ENCODE measurements at regions not wholly inside any gene's neighbourhood (a gene's known extent, or its start where the extent isn't known, plus 50 kb on each side); places are given as distances from the start of the nearest gene placed in this dataset.

DNA sequence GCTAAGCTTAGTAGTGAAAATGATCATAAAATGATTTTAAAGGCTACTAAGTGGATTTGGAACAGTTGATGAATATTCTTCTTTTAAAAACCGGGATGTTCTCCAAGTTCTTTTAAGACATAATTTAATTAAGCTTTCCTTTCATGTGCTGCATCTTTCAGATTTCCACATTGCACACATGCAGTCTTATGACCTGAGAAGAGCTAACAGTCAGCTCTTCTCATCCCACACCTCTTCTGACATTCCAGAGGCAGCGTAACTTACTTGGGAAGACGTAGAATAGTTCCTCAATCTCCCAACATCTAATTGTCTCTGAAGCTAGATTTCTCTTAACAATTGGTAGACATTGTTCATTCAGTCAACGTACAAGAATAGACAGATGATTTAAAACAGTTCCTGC, 181.8 kb downstream of the SP3 start:
- DNase-seq, result no peak

DNA sequence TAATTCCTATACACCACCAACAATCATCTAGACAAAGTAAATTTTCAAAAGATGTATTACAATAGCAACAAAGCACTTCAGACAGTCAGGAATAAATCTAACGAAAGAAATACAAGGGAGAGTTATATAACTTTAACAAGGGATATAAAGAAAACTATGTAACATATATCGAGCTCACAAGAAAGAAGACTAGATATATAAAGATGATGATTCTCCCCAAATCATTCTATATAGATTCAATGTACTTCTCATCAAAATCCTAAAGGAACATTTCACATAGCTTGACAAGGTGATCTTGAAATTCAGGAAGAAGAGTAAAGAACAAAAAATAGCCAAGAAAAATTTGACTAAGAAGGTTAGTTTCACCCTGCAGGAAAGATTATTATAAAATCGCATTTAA, 179.4 kb downstream of the SP3 start:
- no peak for DNase-seq

DNA sequence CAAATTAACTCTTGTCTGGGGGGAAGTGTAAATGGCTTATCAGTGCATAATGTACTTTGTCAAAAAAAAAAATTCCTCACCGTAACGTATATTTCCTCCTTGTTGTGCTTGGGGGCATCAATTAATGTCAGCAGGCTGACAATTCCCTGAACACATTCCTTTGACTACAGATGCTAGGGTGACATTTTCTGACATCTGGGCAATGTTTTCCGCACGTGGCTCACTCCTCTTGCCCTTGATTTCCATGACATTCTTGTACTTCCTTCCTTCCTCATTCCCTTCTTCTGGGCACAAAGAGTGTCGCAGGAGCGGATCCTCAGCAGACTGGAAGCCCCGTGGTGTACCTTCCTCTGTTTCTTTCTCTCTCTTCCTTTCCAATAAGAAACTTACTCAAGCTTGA, 173.7 kb downstream of the SP3 start:
- DNase-seq, result no peak

DNA sequence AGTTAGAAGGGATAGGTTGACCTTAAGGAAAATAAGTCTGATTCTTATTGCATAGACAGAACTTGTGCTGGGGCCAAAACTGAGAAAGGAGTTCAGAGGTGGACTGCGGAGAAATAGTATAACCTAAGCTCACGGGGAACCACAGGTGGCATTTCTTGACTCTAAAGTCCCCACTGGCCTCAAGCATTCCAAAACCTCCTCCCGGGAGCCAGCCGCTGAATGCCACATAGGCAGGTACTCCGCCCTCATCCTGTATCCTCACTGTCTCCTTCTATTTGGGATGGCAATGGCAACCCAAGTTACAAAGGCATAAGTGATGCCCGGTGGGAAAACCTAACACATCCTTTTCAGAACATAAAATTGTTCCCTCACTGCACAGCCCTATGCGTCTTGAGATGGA, 173.0 kb downstream of the SP3 start:
- no peak for DNase-seq

DNA sequence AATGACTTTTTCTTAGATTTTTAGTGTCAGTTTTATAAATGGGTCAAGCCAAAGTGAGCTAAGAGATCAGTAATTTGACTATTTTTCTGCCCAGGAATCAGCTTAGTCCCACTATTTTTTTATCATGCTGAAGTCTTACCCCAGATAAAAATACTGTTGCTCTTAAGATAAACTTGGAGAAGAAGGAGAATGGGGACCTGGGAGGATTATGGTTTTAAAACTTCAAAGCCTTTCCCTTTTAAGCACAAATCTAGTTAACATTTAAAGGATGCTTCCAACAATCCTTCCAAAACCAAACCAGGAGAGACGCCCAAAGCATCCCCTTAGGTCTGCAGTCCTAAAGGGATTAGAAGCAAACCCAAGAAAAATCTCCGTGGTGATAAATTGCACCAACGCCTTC, 172.4 kb downstream of the SP3 start:
- no peak for DNase-seq

DNA sequence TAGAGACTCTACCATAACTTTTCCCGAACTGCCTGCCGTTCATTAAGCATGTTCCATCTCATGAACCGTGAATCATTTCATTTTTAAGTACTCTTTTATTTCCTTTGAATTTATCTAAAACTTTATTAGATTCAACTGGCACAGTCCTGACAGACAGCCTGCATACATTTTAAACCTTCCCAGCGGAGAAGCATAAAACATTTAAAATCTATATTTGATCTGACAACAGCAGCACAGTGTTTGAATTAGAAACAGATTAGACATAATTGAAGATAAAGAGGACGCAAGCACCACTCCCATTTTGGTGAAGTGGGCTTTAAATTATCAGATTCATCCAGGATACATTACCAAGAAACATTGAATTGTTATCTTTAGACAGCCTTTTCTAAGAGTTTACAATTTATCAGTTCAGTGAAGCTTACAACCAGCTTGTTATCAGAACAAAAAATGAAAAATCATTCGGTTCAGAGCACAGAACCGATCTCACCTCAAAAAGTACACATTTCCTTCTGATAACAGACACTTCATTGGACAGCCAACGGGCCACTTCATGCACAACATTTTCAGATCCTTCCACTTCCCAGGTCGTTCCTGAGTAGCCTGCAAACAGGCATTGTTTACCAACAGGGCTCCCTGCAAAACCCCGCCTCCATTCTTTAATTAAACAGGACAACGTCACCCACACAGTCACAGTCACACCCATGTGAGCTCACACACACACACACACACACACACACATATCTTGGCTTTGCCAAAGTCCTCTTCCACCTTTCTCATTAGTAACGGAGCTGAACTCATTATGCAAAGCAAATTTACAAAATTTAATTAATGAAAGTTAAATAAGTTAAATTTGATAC, 171.2 kb downstream of the SP3 start:
- no peak for DNase-seq

DNA sequence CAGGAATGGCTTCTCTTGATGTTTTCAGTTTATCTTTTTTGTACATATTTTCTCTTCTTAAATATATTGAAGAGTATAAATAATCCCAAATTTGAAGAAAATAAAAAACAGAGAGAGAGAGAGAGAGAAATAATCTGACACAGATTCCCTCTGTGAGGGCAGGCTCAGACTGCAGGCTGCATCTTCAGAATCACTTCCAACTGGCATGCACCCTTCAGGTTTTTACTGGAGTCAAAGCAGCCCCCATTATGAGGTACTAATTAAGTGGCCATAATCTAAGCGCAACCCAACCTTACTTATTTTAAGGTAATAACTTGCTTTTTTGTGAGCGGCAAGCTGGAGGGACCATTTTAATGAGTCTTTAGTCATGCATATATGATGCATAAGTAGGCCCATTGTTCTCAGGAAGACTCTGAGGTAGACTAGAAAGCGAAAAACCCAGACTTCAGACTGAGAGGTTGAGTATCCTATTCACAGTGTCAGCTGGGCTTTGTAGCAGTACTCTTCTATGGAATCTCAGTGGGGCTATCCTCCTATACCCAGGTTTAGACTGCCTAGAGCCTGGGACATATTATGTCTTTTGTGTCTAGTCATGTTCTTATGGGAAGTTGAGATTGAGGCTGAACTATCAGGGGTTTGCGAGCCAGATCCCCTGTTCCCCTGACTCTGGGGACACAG, 167.4 kb downstream of the SP3 start:
- no peak for DNase-seq

DNA sequence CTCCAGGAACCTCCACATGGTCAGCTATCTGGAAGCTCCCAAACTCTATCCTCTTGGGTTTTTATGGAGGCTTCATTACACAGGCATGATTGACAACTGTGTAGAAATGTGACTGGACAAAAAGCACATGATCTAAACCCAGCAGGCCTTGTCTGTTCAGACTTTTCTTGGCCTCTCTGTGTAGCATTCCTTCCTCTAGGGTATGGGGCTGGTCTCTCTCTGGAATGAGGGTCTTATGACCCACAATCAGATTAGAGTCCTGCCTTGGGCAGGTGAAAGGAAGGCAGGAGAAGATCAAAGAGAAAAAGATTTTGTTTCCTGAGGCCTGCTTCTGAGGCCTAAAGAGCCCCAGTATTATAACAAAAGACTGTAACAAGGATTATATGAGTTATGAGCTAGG, 162.7 kb downstream of the SP3 start:
- no peak for DNase-seq

DNA sequence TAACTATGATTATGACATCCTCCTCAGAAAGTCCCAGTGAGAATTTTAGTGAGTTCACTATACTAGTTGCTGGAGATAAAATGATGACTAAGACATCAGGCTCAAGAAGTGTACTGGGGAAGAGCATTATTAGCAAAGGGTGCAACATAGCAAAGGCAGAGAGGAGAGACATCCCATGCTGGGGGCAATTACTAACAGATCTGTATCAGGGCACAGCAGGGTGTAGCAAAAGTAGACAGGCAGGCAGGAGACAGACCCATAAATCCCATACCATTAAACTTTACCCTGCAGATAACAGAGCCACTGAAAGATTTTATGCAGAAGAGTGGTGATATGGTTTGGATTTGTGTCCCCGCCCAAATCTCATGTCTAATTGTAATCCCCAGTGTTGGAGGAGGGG, 161.7 kb downstream of the SP3 start:
- no peak for DNase-seq

DNA sequence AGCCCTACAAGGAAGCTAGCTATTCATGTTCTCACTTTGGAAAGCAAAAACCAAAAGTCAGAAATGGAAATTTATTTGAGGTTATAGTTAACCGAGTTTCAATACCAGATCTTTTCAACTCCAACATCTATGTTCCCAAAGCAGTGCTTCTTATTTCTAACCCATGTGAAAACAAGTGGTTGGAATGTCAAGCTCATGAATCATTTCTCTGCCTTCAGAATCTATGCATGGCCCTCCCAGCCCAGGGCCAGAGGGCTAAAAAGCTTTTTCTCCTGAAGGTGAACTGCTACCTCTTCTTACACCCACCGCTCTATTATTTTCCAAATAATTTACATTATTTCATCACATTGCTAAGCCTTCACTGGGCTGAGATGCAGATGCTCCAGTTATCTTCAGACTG, 158.4 kb downstream of the SP3 start:
- DNase-seq, result no peak

DNA sequence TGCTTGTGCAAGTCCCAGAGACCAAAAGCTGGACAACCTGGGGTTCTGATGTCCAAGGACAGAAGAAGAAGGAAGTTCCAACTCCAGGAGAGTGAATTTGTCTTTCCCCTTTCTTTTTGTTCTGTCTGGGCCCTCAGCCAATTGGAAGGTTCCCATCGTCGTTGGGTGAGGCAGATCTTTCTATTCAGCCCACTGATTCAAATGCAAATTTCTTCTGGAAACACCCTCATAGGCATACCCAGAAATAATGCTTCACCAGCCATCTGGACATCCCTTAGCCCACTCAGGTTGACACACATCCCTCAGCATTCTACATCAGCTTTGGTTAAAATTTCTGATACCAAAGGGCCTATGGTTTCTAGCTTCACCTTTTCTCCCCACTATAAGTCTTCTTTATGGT, 156.5 kb downstream of the SP3 start:
- no peak for DNase-seq

DNA sequence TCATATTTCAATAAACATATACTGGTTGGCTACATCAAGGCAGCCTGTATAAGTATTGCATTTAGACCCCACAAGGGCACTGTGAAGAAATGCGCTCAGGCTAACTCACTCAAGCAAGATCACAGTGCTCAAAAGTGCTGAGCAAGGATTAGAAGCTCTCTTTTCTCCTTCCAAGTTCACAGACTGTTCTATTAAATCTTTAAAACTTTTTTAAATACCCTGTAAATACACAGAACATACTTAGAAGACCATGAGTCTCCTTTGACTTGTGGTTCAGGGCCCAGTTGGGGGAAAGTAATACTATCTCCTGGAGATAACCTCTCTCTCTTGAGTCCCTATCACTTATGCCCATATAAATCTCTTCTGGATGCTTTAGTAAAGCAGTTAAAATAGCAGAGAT, 152.9 kb downstream of the SP3 start:
- no peak for DNase-seq

DNA sequence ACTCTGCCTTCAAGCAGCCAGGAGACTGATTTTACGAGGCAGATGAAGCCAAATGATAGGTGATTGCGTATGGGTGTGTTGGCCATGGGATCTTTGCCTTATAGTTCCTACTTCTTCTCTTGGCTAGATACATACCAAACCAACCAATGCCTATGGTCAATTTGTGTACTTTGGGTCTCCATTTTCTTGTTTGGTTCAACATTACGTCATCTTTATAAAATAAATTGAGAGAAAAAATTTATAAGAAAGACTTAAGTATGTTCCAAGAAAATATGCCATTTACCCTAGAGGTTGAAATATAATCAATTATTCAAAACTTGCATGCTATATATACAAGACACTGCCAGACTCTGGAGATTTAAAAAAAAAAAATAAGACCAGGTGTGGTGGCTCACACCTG, 150.9 kb downstream of the SP3 start:
- DNase-seq, result no peak

DNA sequence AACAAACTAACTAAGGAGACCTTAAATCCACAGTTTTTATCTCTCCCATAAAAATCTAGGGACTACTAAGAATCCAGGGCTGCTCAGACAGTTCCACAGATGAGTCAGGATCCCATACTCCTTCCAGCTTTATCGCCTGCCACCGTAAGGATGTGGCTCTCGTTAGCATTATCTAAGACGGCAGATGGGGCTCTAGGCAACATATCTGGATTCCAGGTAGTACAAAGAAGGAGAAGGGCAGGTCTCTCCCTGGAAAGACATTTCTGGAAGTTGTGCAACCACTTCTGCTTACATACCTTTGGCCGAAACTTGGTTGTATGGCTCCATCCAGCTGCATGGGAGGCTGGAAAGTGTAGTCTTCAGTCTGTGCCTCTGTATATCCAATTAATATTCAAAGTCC, 149.4 kb downstream of the SP3 start:
- no peak for DNase-seq

DNA sequence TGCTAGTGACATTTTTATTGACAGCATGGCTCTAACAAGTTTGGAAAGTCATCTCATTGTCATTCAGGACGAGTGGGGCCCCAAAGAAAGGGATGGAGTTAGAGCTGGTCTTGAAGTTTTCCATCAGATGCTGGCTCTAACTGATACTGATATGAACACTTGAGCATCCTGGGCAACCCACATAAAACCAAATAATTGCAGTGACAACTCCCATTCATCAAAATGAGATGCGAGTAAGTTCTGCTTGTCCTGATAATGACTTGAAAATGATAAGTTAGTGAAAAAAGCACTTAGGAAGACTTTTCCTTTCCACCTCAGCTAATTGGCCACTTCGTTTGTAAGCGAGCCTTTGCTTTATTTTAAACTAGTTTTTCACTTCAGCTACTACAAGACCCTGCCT, 147.6 kb downstream of the SP3 start:
- no peak for DNase-seq

DNA sequence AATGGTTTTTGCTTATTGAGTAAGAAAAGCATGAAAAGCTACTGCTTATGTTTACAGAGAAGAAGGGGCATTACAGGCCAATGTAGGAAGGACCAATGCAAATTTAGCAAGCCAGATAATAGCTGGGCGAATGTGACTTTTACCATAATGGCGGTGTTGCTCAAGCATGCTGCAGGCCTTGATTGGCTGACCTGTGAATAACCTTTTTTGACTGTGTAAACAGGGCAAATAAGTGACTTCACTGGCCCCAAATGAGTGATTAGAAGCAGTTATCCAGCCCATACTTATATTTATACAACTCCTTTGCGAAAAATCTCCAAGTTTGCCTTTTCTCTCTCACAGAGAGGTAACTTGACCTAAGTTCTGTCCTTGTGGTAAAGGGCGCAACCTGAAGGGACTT, 146.9 kb downstream of the SP3 start:
- no peak for DNase-seq

DNA sequence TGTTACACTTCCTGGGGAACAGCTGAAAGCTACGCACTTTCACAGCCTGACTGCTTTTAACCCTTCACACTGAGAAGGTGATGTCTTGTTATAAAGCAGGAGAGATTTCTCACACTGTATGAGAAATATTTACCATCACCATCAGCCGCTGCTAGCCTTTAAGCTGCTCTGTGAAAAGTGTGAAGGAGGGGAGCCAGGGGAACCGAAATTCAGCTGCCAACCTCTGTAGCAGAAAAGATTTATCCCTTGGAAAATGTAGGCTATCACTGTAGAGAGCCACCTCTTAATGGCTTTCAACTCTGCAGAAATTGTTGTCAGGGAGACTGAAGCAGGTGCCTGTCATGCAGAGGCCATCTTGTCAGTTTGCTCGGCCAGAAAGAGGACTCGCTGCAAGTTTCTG, 145.3 kb downstream of the SP3 start:
- DNase-seq, result no peak

DNA sequence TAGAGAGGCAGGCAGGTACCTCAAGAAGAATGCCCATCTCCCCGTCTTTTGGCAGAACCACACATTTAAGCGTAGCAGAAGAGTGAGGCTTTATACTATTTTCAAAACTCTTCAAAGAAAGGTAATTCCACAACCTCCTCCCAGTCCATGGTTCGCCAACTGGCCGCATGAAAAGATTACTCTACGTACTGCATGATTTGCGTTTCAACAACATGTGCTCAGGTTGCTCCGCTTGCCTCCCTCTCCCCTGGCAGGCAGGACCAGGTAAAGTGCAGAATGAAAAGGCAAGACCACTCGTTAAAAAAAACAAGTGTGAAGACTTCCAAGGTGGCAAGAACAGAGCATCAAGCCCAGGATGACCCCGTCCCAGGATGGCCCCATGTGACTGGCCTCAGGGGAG, 143.7 kb downstream of the SP3 start:
- no peak for DNase-seq

DNA sequence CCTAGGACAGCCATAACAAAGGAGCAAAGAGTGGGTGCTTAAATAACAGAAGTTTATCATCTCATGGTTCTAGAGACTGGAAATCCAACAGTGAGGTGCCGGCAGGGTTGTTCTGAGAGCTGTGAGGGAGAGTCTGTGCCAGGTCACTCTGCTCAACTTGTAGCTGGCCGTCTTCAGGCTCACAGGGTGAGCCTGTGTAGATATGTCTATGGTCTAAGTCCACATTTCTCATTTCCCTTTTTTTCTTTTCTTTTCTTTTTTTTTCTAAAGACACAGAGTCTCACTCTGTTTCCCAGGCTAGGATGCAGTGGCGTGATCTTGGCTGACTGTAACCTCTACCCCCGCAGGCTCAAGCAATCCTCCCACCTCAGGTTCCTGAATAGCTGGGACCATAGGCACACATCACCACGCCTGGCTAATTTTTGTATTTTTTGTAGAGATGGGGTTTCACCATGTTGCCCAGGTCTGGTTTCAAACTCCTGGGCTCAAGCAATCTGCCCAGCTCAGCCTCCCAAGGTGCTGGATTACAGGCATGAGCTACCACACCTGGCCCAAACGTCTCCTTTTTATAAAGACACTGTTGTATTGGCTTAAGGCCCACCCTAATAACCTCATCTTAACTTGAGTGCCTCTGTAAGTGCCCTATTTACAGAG, 142.2 kb downstream of the SP3 start:
- no peak for DNase-seq

DNA sequence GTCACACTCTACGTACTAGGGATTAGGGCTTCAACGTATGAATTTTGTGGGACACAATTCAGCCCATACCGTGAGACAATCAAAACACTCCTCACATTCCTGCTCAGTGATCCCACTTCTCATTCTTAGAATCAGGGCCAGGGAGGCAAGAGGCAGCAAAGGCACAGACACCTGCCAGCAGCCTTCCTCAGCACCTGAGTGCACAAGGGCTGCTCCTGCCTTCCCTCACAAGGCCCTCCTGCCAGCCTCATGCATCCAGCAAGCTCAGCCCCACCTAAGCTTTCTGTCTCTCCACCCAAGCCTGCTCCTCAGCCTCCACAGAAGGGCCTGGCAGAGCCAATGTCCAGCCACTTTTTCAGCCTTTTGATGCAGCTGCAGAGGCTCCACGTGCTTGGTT, 141.6 kb downstream of the SP3 start:
- no peak for DNase-seq

DNA sequence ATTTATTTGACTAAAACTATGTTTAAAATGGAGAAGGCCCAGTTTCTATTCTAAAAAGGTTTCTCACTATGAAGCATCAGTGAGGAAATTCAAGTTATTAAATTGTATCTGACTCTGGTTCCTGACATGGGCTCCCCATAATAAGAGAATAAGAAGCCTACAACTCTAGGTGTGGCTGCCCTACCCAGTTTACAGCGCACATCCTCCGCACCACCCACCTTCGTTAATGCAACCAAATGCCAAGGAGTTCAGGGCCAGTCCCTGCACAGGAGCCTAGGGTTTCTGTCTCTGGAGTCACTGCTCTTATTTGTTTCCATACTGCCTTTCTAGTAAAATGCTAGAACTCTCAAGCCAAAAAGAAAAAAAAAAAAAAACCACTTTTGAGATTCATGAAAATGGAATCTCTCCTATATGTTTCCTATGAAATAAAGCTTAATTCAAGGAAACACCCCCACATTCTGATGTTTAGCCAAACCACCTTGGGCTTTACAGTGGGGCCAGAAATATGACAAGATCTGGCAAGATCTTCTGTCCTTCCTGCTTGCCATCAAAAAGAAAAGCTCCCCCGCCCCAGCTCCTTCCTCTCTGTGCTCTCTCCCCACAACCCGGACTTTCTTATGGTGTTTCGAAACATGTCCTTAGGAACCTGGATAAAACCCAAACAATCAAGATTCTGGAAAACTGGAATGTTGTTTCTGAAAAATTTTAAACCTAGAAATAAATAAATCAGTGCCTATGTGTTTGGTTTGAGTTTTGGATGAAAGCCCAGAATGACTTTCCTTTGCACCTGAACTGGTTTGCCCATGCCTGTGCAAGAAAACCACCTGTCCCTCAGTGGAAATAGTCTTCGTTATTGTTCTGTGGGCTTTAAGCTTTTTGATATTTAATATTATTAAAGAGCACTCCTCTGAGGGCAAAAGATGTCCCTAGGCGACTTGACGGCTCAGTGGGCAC, 136.7 kb downstream of the SP3 start:
- DNase-seq, result no peak

DNA sequence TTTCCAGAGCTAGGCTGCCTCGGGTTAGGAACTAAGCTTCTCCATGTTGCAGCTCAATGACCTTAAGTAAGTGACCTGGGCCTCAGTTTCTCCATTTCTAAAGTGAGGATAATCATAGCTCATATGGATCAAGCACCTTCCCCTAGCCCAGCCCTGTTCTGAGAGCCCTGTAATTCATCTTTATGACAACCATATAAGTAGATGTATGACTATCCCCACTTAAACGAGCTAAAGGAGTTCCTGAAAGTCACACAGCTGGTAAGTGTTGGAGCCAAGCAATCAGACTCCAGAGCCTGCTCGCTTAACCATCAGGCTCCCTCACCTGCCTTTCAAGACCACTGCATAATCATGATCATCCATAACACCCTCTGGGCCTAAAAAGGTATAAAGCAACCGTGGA, 135.4 kb downstream of the SP3 start:
- no peak for DNase-seq

DNA sequence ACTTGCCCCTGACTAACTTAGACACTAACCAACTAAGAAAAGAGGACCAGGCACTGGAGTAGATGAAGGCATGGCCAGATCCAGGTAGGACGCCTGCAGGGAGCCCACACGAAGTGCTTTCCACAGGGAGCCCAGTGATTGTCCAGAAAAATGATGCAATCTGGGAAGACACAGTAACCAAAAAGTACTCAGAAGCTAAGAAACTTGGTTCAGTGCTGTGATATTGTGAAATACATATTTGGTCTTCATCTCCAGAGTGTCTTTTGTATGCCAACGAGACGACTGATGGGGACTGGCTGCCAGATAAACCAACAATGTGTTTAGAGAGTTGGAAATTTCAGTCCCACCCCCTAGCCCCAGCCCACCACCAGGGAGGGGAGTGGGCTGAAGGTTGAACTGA, 135.0 kb downstream of the SP3 start:
- DNase-seq, result no peak
